Astrocyte of the cerebellum (primary cell): ENCODE measurements at regions not wholly inside any gene's neighbourhood (a gene's known extent, or its start where the extent isn't known, plus 50 kb on each side); places are given as distances from the start of the nearest gene placed in this dataset.
A peak's percentile ranks its signal among the peaks of the same experiment; 100 is the strongest.

Source experiments
- DNase-seq: peaks from one replicate; pipeline ENCODE4 v3.0.0-alpha.2; 2011; ENCODE audit warnings: low read depth
- H3K4me3 ChIP-seq: 2 replicates; pipeline ENCODE4 v1.5.1; 2011; ENCODE audit warnings: mild to moderate bottlenecking, low read depth, low read length, moderate library complexity
- CTCF ChIP-seq: IDR thresholded peaks from 2 replicates; pipeline ENCODE4 v1.5.1; 2012; ENCODE audit warnings: low read length, low read depth, moderate library complexity, mild to moderate bottlenecking; ENCODE audit errors: missing control alignments
- in situ Hi-C: cut with HindIII; loops from 2 replicates; pipeline ENCODE4 v1.10.0; 2017; ENCODE audit warnings: low sequenced_read_pairs

GRCh38 chr20:4601630-4602296 lies 84.5 kb upstream of the PRNP start:
- in situ Hi-C loops: no loop called here
- no peak for DNase-seq
- H3K4me3 ChIP-seq: no peak overlapping the region
- no peak for TF ChIP-seq CTCF

GRCh38 chr20:4600308-4601014 lies 85.8 kb upstream of the PRNP start:
- in situ Hi-C loops: no loop called here
- DNase-seq: no peak
- H3K4me3 ChIP-seq: no peak overlapping the region
- no peak for TF ChIP-seq CTCF

- in situ Hi-C loops: no loop called here
- DNase-seq: no peak
- TF ChIP-seq CTCF: no peak
- H3K4me3 ChIP-seq: no peak overlapping the region
Observed at GRCh38 chr20:4597215-4597614, 89.0 kb upstream of the PRNP start.

- no peak for TF ChIP-seq CTCF
- no peak for DNase-seq
- in situ Hi-C loops: no loop called here
- H3K4me3 ChIP-seq: no peak overlapping the region
Observed at GRCh38 chr20:4593149-4593525, 93.1 kb upstream of the PRNP start.

- H3K4me3 ChIP-seq: peak overlapping the region; percentile 37
- TF ChIP-seq CTCF: peak; percentile 84
- in situ Hi-C loops: no loop called here
- no peak for DNase-seq
Observed at GRCh38 chr20:4592316-4593148, 93.7 kb upstream of the PRNP start.

- in situ Hi-C loops: no loop called here
- H3K4me3 ChIP-seq: no peak overlapping the region
- no peak for DNase-seq
- TF ChIP-seq CTCF: no peak
Observed at GRCh38 chr20:4591975-4592315, 94.3 kb upstream of the PRNP start.
